Stimulated activated CD8-positive, alpha-beta memory T cell treated with anti-CD3 and anti-CD28 coated beads, Interleukin-7, amount 100 ng/mL, for 48 hours (primary cell): ENCODE measurements at regions not wholly inside any gene's neighbourhood (a gene's known extent, or its start where the extent isn't known, plus 50 kb on each side); places are given as distances from the start of the nearest gene placed in this dataset.
A peak's percentile ranks its signal among the peaks of the same experiment; 100 is the strongest.

ENCODE experiments used
- DNase-seq, 2 donors: peaks; one replicate each; pipeline ENCODE4 v3.0.0-alpha.2; 2020; ENCODE audit warnings: low read depth in 1 of 2; ENCODE audit errors: extremely low read depth in 1 of 2

- DNase-seq = no peak
Measured at GRCh38 chr16:86037999-86038925, 139.3 kb downstream of the IRF8 start.

DNA sequence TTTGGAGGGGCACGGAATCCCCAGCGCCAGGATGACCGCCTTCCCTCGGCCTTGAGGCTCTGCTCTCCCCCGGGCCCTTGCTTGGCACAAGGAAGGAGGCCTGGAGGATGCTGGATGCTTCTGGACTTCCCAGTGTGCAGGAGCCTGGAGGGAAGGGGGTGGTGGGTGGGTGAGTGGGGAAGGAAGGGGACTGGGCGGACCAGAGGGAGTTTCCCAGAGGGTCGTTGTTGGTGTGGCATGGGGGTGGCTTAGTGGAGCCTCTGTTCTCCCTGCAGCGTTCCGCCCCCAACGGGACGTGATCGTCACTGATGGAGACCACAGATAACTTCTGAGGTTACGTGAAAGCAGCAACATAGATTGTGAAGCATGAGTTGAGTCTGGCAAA, 140.0 kb downstream of the IRF8 start:
- peak in 1 of 2 donors; percentile 42 for DNase-seq

DNA sequence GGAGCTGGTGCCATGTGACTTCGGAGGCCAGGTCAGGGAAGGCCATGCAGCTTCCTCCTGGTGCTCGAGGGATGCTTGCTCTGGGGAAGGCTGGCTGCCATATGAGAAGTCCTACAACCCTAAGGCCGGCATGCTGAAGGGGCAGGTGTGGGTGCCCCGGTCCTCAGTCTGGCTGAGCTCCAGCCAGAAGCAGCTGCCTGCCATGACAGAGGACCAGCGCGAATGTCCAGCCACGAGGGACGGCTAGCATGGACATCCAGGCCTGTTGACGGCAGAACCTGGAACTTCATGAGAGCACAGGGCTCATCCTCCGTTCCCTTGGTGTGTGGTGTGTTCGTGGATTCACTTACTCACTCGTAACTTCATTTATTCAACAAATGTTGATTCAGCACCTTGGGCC, 140.6 kb downstream of the IRF8 start:
- no peak for DNase-seq

GRCh38 chr16:86040496-86040895, 141.5 kb downstream of the IRF8 start:
- DNase-seq = no peak

DNA sequence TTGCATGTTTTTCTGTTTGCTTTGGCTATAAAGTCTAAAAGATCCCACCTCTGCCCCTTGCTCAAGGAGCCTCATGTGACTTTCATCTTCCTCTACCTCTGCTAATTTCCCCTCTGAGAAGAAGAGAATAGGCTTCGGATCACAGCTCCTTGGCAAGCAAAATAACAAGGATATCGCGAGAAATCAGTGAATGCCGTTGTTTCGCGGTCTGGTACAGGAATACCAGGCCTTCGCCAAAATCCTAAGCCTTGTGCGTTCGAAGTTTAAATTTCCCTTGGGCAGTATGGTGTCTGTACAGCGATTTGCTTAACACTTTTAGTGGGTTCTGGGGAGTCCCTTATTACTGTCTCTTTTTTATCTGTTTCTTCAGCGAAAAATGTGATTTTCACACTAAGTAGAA, 142.3 kb downstream of the IRF8 start:
- DNase-seq = no peak

- no peak for DNase-seq
Measured at GRCh38 chr16:86041807-86042206, 142.8 kb downstream of the IRF8 start.

DNA sequence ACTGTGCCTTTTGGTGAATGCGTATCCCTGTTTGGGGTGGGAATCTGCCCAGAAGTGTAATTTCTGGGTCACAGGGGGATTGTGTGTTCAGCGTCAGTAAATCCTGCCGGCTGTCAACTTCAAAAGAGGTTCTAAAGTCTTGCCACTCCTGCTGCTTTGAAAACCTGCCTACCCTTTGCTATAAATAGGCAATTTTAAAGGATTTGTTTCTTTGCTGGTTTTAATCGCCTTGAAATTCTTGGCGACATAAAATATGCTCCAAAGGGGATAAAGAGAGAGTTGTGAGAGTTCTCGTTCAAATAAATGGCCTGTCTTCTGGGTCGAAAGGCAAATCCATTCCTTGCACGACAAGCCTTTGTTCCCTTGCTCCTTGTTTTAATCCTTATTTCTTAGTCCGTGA, 143.4 kb downstream of the IRF8 start:
- DNase-seq = no peak

DNA sequence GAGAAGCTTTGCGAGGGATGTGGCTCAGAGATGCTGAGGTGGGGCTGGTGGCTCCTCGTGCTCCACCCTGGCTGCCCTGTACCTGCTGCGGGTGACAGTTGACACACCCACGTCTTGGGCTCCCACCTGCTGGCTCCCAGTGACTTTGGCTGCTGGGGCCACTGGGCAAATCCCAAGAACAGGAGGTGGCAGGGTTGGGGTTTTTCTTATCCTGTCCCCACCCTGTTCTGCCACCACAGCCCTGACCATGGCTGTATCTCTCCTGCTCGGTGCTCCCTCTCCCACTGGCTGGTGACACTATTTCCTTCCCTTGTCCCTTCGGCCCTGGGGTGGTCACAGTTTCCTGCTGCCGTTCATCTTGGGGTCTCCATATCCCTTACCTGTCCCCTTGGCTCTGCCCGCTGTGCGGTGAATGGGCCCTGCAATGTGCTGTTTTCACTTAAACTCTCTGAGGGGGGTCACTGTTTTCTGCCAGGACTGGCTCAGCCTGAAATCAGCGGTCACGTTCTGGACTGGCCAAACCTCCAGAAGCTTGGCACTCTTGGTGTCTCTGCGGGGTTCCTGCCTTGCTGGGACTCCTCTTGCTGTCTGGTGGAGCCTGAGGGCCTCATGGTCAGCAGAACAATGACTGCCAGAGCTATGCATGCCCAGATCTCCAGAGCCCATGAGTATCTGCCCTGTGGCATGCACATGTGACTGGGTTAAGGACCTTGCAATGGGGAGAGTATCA, 144.2 kb downstream of the IRF8 start:
- DNase-seq = no peak

DNA sequence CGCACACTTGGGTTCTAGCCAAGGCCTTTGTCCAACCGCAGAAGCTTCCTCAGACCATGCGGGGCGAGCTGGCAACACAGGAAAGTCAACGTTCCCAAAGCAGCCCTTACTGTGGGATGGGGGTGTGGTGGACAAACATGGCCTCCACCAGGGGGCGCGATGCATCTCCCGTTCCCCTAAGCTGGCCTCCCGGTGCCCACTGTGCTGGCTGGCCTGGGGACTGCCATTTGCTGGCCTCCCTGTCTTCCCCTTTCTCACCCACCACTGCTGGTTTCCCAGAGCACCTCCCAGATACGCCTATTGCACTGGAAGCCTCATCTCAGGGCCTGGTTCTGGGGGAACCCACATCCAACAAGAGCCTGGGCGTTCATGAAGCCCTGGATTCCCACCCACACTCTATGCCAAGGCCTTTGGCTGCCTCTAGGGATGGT, 145.3 kb downstream of the IRF8 start:
- DNase-seq = peak in 1 of 2 donors; percentile 31

GRCh38 chr16:86044881-86045590, 146.1 kb downstream of the IRF8 start:
- peak in 1 of 2 donors; percentile 41 for DNase-seq

DNA sequence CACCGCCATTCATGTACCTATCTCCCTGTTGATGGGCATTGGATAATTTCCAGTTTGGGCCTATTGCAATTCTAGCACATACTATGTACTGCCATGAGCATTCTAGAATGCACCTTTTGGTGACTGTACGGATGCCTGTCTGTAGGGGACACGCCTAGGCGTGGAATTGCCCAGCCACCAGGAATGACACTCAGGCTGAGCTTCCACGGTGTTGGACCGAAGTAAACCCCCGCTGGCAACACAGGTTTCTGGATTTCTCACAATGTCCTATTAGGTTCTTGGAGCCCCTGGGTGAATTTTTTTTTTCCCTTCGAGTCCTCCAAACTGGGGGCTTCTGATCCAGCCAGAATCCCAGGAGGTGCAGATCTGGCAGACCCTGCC, 146.6 kb downstream of the IRF8 start:
- DNase-seq = no peak

- DNase-seq = no peak
Measured at GRCh38 chr16:86046026-86046425, 147.1 kb downstream of the IRF8 start.

DNA sequence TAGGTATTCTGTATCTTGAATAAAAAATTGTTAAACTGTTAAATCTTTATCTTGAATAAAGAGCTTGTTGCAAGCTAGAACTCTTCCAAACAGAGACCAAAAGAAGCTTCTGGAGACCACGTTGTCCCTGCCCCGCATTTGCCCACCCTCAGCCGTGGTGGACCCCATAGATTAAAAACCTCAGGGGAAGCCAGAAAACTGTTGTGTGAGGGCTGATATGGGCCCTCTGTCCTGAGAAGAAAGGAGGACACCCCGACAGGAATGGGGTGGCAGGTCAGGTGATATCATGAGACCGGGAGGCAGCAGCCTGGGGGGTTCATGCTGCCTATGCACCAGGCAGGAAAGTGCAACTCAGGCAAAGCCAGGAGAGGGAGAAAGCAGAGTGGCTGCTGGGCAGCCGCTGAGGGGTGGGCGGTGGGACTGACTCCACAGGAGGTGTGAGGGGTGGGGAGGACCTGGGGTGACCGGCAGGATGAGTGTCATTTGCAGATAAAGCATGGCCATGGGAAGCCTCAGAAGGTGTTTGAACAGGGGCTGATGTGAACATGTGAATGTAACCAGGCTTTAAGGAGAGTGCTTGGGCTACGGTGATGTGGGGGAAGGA, 147.8 kb downstream of the IRF8 start:
- no peak for DNase-seq

DNA sequence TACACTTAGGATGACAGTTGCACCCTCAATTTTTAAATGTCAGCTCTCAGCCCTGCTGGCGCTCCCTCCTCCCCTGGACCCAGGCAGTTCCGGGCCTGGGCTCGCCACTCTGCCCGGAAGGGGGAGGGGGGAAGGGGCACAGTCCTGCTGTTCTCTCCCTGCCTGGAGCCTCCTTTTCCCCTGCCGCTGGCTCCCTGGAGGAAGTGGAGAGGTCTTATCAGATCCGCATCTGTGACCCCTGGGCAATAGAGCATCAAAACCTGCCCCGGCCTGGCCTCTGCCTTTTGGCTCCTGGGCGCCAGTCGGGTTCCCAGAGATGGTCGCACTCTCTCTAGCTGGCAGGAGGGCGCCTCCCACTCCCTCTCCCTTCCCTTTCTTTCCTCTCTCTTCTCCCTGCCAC, 149.3 kb downstream of the IRF8 start:
- DNase-seq = no peak

- DNase-seq = no peak
Measured at GRCh38 chr16:86048882-86049585, 150.1 kb downstream of the IRF8 start.

GRCh38 chr16:86049641-86050040, 150.7 kb downstream of the IRF8 start:
- DNase-seq = no peak

- no peak for DNase-seq
Measured at GRCh38 chr16:86050111-86050510, 151.1 kb downstream of the IRF8 start.

GRCh38 chr16:86050591-86051367, 151.8 kb downstream of the IRF8 start:
- no peak for DNase-seq

DNA sequence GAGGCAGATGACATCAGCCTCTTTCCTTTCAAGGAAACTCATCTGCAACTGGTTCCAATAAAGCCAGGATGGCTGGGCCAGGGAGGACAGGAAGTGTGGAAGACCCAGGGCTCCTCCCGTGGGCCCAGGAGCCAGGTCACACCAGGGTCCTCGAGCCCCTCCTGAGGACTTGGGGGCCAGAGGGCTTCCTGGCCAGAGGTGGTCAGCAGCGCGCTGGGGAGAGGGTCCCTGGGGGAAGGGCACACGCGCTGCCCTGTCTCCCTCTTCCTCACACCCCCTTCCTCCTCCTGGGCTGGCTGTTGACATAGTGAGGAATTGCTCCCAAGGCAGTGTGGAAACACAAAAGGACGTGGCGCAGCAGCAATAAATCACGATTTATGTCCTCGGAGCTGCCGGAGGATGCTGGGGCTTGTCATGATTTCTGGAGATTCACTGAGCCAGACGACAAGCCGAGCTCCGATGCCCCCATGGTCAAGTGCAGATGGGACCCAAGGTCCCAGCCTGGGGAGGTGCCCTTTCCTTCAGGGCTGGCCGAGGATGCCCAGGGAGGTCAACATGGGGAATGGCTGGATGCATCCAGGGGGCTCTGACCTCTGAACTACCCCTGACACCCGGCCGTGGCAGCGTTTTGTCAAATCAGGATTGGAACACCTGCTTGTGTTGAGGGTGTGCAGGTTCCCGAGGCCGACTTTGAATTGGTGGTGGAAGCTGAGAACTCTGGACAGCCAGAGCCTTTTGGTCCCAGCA, 152.6 kb downstream of the IRF8 start:
- DNase-seq = no peak
